Neural cell (in vitro differentiated cells): ENCODE measurements at regions not wholly inside any gene's neighbourhood (a gene's known extent, or its start where the extent isn't known, plus 50 kb on each side); places are given as distances from the start of the nearest gene placed in this dataset.

Experiments used
- H2AFZ ChIP-seq: fragments of 200-600, 300-800 bp; sonication (generic), shearing (Covaris generic); 2 replicates; pipeline ENCODE4 v1.6.0; 2014; ENCODE audit warnings: low read depth, mild to moderate bottlenecking, antibody characterized with exemption, low read length, moderate library complexity
- H3F3A ChIP-seq: fragments of 200-600 bp; shearing (Covaris generic); 2 replicates; pipeline ENCODE4 v1.6.1; 2016; ENCODE audit warnings: mild to moderate bottlenecking, moderate library complexity, mixed read lengths, antibody characterized with exemption, low read length; ENCODE audit not compliant: insufficient read depth, poor library complexity, severe bottlenecking
- H3K27ac ChIP-seq: fragments of 200-600, 300-800 bp; sonication (generic), shearing (Covaris generic); 2 replicates; pipeline ENCODE4 v1.5.1; 2014; ENCODE audit warnings: mild to moderate bottlenecking, low read length, moderate library complexity
- H3K27me3 ChIP-seq: fragments of 300-800, 200-600 bp; sonication (generic), shearing (Covaris generic); 2 replicates; pipeline ENCODE4 v1.6.0; 2014; ENCODE audit warnings: mild to moderate bottlenecking, low read depth, low read length, moderate library complexity; ENCODE audit not compliant: insufficient read depth
- H3K36me3 ChIP-seq: fragments of 300-800, 200-600 bp; sonication (generic), shearing (Covaris generic); 2 replicates; pipeline ENCODE4 v1.5.1; 2014; ENCODE audit warnings: mild to moderate bottlenecking, antibody characterized with exemption, low read length, moderate library complexity; ENCODE audit not compliant: insufficient read depth
- H3K4me2 ChIP-seq: fragments of 300-800, 200-600 bp; sonication (generic), shearing (Covaris generic); 2 replicates; pipeline ENCODE4 v1.6.0; 2014; ENCODE audit warnings: mild to moderate bottlenecking, low read length
- H3K4me3 ChIP-seq: fragments of 300-800, 200-600 bp; sonication (generic), shearing (Covaris generic); 2 replicates; pipeline ENCODE4 v1.5.1; 2014; ENCODE audit warnings: mild to moderate bottlenecking, low read length, moderate library complexity
- H3K79me2 ChIP-seq: fragments of 200-600 bp; shearing (Covaris generic); replicated peaks from 2 replicates; pipeline ENCODE4 v1.6.0; 2014; ENCODE audit warnings: mild to moderate bottlenecking, low read length, moderate library complexity; ENCODE audit not compliant: insufficient read depth
- H3K9ac ChIP-seq: fragments of 300-800, 200-600 bp; sonication (generic), shearing (Covaris generic); 2 replicates; pipeline ENCODE4 v1.6.1; 2016; ENCODE audit warnings: mild to moderate bottlenecking, low read length, mixed read lengths
- H3K9me2 ChIP-seq: fragments of 200-600 bp; shearing (Covaris generic); 2 replicates; pipeline ENCODE4 v1.6.1; 2016; ENCODE audit warnings: mild to moderate bottlenecking, low read length, mixed read lengths; ENCODE audit not compliant: insufficient read depth
- H3K9me3 ChIP-seq: fragments of 200-600, 300-800 bp; sonication (generic), shearing (Covaris generic); 2 replicates; pipeline ENCODE4 v1.6.1; 2016; ENCODE audit warnings: mild to moderate bottlenecking, mixed run types, low read length, moderate library complexity, mixed read lengths
- H4K20me1 ChIP-seq: fragments of 200-600 bp; shearing (Covaris generic); 2 replicates; pipeline ENCODE4 v1.6.1; 2016; ENCODE audit warnings: mild to moderate bottlenecking, mixed run types; ENCODE audit not compliant: insufficient read depth
- CTCF ChIP-seq: fragments of 450-650 bp; IDR thresholded peaks from 2 replicates; pipeline ENCODE4 v1.5.1; 2014; ENCODE audit warnings: antibody characterized with exemption, mild to moderate bottlenecking, moderate library complexity; ENCODE audit not compliant: poor library complexity, severe bottlenecking
- EP300 ChIP-seq: fragments of 450-650 bp; conservative IDR thresholded peaks from 2 replicates; pipeline ENCODE4 v1.6.1; 2014; ENCODE audit warnings: antibody characterized with exemption, mild to moderate bottlenecking, moderate library complexity; ENCODE audit not compliant: poor library complexity, severe bottlenecking
- EZH2 ChIP-seq: fragments of 200-600, 300-800 bp; shearing (Covaris generic), sonication (generic); IDR thresholded peaks from 2 replicates; pipeline ENCODE4 v1.6.1; 2014; ENCODE audit warnings: antibody characterized with exemption, low read length, borderline replicate concordance, mild to moderate bottlenecking; ENCODE audit not compliant: insufficient read depth, poor library complexity, severe bottlenecking
- MXI1 ChIP-seq: fragments of 450-650 bp; conservative IDR thresholded peaks from 2 replicates; pipeline ENCODE4 v1.6.1; 2014; ENCODE audit warnings: antibody characterized with exemption, mild to moderate bottlenecking; ENCODE audit not compliant: poor library complexity, severe bottlenecking
- POLR2AphosphoS5 ChIP-seq: IDR thresholded peaks from 2 replicates; pipeline ENCODE4 v1.6.1; 2012
- RAD21 ChIP-seq: fragments of 450-650 bp; conservative IDR thresholded peaks from 2 replicates; pipeline ENCODE4 v1.6.1; 2014; ENCODE audit warnings: antibody characterized with exemption, mild to moderate bottlenecking, moderate library complexity
- REST ChIP-seq: IDR thresholded peaks from 2 replicates; pipeline ENCODE4 v1.6.1; 2012; ENCODE audit warnings: borderline replicate concordance
- SMC3 ChIP-seq: fragments of 450-650 bp; conservative IDR thresholded peaks from 2 replicates; pipeline ENCODE4 v1.6.1; 2014; ENCODE audit warnings: antibody characterized with exemption, mild to moderate bottlenecking, moderate library complexity; ENCODE audit not compliant: poor library complexity
- TAF1 ChIP-seq: IDR thresholded peaks from 2 replicates; pipeline ENCODE4 v1.6.1; 2012; ENCODE audit warnings: low read depth

GRCh38 chr15:37572401-37572800 lies 362.0 kb upstream of the TMCO5A start:
- no peaks in the 10 kb centered on the region for H3K36me3 ChIP-seq
- no peaks in the 10 kb centered on the region for H3K9me2 ChIP-seq
- H3K27me3 ChIP-seq: no peaks in the 10 kb centered on the region
- H4K20me1 ChIP-seq: no peaks in the 10 kb centered on the region
- no peak overlapping the region for H3K9ac ChIP-seq
- H3K79me2 ChIP-seq: no peaks in the 10 kb centered on the region
- TF ChIP-seq EP300 (no peak), TAF1 (no peak), POLR2AphosphoS5 (no peak), EZH2 (no peak), SMC3 (no peak), REST (no peak), RAD21 (no peak), MXI1 (no peak), CTCF (no peak)
- H3F3A ChIP-seq: no peaks in the 10 kb centered on the region
- H2AFZ ChIP-seq: no peak overlapping the region
- no peaks in the 10 kb centered on the region for H3K9me3 ChIP-seq
- H3K4me2 ChIP-seq: no peak overlapping the region
- no peak overlapping the region for H3K27ac ChIP-seq
- no peak overlapping the region for H3K4me3 ChIP-seq

GRCh38 chr15:37574985-37575384 lies 359.5 kb upstream of the TMCO5A start:
- Histone ChIP-seq H3K79me2 (no peaks in the 10 kb centered on the region), H2AFZ (no peak overlapping the region), H3F3A (no peaks in the 10 kb centered on the region)

More at GRCh38 chr15:37574985-37575384, 359.5 kb upstream of the TMCO5A start:
- Histone ChIP-seq H3K27me3 (no peaks in the 10 kb centered on the region), H3K9me3 (no peaks in the 10 kb centered on the region), H3K4me3 (no peak overlapping the region), H3K9ac (no peak overlapping the region), H3K9me2 (no peaks in the 10 kb centered on the region), H3K4me2 (no peak overlapping the region), H3K36me3 (no peaks in the 10 kb centered on the region), H3K27ac (peak overlapping the region; percentile 88), H4K20me1 (no peaks in the 10 kb centered on the region)
- no peak for TF ChIP-seq CTCF
- no peak for TF ChIP-seq SMC3
- TF ChIP-seq EP300: no peak
- TF ChIP-seq EZH2: no peak
- TF ChIP-seq MXI1: no peak
- no peak for TF ChIP-seq REST
- no peak for TF ChIP-seq RAD21
